ENCODE measurements at regions not wholly inside any gene's neighbourhood (a gene's known extent, or its start where the extent isn't known, plus 50 kb on each side); places are given as distances from the start of the nearest gene placed in this dataset.

- no peak for TF ChIP-seq CTCF (IDR thresholded peaks at IDR 0.05)
- TF ChIP-seq POLR2AphosphoS5 (IDR thresholded peaks at IDR 0.05), result no peak
Measured at GRCh38 chr13:109881347-109881725, 95.0 kb upstream of the IRS2 start.

Data from transverse colon (tissue), 4 donors.